GOT3 (cell line): ENCODE measurements at regions not wholly inside any gene's neighbourhood (a gene's known extent, or its start where the extent isn't known, plus 50 kb on each side); places are given as distances from the start of the nearest gene placed in this dataset.

ENCODE experiments used
- DNase-seq: peaks from one replicate; lab custom pipeline; 2025; ENCODE audit warnings: mixed read lengths; lab: John Stamatoyannopoulos, UW

DNA sequence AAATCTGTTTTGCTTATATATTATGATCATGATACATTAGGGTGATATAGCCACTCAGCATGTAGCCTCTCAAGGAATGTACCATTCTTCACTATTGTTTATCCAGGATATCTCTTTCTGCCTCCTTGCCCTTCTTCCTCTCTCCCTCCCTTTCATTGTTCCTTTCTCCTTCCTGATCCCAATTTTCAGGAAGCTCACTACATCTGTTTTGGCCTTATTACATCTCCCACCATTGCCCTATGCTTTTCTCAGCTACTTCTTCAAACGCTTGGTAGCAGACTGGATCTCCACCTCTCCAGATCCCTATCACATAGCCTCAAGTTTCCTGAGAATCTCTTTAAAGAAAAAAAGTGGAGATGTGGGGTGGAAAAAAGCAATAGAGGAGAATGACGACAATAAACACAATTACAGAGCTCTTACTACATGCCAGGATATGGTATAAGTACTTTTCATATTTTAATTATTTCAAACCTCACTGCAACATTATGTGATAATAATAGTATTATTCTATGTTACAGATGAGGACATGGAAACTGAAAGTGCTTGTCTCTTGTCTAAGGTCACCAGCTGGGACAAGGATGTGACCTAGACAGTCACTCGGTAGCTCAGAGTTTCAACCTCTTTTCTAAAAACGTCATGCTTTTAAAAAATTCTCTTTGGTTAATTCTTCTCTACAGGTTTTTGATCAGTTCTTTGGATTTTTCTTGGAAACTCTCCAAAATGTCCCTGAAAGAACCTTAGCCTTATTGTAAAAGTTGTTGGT lies 959.1 kb downstream of the CDH11 start:
- DNase-seq, result no peak

DNA sequence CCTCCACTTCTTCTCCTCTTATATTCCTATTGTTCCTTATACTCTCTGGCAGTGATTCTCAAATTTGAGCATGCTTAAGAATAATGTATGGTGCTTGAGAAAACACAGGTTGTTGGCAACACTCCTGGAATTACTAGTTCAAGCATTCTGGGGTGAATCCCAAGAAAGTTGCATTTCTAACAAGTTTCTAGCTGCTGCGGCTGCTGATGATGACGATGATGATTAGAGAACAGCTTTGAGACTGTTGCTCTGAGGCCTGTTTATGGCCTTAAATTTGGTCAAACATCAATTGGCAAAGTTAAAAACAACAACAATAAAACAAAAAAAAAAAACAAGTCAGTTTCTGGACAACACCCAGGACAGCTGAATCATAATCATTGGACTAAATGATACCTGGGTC lies 961.9 kb downstream of the CDH11 start:
- no peak for DNase-seq

DNA sequence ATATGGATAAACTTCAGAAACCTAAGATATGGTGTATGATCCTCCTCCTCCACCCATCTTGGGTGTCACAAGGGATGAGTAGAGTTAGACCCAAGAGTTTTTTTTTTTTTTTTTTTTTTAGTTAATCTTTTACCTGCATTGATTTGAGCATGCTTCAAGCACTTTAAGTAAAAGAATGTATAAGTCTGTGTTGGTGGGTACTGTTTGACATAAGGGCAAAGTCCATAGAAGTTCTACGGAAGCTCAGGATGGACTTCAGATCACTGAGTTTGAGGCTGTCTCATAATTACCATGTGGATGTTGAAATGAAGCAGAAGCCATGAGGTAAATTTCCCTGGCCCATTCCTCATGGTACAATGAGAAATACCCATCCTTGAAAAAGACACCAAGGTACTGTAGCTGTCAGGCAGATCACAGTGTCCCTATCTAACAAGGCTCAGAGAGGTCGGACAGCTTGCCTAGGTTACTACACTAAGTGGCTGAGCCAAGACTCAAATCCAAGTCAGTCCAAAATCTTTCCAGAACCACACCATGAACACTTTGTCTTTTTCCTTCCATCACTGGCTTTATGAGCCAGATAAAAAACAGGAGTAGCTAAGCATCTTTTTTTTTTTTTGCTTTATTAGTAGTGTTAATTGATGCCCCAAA lies 962.8 kb downstream of the CDH11 start:
- no peak for DNase-seq

DNA sequence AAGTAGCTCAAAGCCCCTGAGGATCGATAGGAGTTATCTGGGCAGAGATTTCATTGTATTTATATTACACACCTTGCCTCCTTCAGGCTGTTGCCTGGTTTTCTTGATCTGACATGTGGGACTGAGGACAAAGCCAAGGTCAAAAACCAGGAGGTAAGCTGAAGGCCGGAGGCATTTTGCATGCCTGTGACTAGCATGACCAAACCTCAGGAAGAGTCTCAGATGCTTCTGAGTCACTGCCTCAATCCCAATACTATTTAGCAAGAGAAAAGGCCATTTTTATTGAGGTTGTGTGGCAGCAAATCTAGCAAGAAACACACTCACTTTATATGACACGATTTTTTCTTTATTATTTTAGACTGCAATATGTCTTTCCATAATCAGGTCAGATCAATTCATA lies 968.1 kb downstream of the CDH11 start:
- no peak for DNase-seq

DNA sequence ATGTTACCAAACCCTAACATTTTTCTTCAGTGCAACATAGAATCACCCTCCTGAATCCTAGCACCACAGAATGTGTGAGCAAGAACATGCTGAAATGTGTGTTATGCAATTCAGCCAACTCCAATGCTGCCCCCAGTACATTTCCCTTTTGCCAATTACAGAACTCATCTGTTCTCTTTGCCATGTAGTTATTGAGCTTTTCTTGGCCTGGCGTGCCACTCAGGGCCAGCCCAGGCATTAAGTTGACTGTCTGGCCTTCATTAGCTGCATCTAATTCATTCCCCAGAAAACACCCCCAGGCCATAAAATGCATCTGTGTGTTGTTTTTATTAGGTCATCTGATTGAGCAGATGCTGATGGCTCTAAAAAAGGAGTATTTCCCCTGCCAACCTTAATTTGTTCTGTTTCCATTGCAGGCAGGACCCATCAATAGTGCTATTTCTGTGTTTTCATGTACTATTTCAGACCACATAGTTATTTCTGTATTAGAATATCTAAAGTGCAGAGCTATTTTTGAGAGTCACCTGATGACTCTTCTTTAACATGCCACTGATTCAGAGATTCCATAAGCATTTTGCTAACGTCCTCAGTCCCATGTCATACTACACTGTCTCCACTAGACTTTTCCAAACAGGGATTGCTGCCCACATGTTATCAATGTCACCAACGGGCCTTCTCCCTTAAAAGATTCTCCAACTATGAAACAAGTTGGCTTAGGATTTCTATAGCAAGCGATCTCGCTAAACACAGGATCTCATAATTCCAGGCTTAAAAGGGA lies 969.7 kb downstream of the CDH11 start:
- DNase-seq, result no peak

DNA sequence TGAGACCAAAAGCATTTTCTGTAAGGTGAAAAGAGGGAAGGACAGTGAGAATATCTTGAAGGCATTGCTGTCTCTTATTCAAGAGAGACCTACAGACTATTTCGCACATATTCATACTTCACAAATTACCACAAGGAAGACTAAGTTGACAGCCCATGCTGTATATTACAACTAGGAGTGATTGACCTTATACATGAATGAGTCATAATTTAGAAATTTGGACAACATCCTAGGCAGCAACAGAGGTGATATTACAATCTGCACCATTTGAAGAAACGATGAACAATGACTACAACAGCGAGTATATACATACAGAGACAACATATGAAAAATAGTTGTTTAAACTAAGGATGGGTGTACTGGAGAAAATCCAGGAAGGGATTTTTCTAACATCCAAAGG lies 971.7 kb downstream of the CDH11 start:
- no peak for DNase-seq

DNA sequence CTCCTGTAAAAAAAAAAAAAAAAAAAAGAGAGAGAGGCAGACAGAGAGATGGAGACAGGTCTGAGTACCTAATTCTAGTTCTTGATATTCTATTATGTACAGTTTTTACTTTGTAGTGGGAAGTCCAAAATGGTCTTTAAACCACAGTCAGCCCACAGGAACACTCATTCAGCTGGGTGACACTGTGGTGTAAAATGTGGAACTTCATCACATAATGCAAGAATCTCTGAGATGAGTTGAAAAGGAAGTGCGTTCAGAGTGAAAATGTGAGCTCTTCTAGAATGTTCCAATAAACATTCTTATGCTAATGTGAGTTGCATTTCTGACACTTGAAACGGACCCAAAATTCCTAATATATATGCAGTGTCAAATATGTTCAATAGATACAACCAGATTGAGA lies 972.1 kb downstream of the CDH11 start:
- no peak for DNase-seq

DNA sequence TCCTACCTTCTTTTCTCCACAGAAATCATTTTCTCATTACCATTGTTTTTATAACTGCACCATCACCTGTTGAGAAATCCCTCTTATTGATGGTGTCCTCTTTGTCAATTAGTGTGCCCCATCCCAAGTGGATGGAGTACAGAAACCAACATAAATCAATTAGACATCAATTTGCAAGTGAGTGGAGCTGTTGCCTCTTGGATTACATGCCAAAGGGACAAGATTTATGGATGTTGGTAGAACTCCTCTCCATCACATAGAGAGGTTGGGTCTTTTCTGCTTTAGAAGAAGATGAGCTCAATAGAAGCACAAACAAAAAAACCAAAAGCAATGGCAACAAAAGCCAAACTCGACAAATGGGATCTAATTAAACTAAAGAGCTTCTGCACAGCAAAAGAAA lies 973.5 kb downstream of the CDH11 start:
- DNase-seq, result no peak

DNA sequence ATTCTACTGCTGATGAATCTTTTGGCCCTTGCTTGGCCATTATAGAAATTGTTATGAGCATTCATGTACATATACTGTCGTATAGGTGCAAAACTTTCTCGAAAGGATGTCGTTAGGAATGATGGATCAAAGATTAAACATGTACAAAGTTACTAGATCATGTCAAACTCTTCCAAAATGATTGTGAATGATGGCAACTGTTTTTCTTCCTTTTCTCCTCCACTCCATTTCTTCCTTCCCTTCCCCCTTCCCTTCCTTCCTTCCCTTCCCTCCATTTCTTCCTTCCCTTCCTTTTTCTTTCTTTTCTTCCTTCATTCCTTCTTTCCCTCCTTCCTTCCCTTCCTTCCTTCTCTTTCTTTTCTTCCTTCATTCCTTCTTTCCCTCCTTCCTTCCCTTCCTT lies 973.9 kb downstream of the CDH11 start:
- DNase-seq, result no peak

DNA sequence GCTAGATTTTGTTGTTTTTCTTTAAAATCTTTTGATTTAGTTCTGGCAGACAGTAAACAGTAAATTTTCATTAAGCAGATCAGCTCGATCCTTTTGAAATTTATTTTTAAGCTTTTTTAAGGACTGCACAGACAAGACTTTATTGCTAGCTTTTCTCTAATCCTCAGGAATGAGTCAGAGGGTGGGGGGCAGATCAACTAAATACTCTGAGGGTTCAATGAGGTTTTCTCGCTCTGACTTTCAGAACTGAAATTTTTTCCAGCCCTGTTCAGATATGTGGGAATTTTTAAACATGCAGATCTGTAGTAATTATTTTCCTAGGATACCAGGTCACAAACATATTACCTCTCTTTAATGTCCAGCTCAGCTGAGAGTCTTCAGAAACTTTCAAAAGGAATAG lies 977.2 kb downstream of the CDH11 start:
- no peak for DNase-seq

DNA sequence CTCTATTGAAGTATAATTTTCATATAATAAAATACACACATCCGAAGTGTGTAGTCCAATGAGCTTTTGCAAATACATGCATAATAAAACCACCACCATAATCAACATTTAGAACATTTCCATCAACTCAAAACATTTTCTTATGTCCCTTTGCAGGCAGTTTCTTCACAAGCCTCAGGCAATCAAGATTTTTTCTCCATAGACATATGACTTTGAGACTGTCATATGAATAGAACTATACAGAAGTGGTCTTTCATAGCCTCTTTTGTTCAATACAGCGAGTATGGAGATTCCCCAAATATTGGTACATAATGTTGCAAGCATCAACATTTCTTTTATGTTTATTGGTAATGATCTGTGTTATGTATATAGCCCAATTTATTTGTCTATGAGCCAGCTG lies 983.2 kb downstream of the CDH11 start:
- DNase-seq, result no peak

DNA sequence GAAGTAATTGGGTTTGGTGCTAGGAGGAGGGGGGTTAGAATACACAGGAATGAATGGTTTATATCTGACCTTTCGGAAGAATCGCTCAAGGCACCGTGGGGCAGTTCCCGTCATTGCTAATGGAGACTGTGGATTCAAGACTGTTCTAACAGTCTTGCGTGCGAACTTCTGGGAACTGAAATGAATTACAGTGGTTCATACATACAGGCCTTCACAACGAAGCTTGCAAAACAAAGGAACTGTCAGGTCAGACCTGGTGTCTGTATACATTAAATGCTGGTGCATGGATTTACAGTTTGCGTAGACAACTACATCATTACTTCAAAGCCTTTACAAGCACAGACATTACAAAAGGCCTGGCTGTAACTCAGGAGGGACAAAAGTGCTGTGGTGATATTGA lies 983.9 kb downstream of the CDH11 start:
- no peak for DNase-seq

DNA sequence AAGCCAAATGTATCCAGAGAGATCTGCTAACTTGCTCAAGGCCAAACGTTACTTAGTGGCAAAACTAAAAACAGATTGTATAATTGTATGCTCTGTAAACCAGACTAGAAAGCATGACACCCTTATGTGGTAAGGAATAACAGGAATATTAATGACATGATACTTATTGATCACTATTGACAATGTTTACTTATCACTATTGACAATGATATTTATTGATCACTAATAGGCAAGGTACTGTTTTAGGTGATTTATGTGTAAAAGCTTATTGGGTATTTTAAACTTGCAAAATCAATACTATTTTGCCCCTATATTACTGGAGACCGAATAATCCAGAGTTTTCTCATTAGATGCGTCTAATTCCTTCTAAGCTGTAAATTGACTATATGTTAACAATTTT lies 985.1 kb downstream of the CDH11 start:
- no peak for DNase-seq

DNA sequence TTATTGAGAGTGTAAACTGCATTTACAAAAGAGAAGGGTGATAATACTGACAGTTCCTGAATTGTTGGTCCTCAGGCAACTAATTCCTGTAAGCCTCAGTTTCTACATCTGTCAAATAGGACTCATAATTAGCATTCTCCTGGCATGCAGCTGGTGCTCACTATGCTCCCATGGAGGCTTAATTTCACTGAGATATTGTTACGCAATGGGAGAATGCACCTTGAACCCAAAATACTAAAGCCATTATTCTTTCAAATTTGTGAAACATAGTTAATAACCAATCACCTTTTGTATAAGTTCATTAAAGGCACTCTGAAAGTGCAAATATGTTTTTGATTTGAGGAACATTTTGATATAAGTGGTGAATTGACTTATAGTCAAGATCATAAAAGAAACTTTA lies 985.5 kb downstream of the CDH11 start:
- DNase-seq, result no peak

DNA sequence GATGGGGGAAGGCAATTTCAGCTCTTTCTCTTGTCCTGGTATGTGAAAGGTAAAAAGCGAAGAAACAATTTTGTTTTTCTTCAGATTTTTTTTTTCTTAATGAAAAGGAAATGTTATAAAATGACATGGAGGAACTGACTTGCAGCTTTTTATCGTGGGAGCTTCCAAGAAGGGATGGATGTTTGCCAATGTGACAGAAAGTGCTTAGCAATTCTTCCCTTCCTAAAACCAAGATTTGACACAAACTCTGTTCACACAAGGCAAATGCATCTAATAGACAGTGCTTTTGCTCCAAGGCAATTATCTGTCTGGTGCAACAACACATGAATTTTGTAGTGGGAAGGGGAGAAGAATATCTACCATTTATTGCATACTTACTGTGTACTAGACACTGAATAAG lies 988.5 kb downstream of the CDH11 start:
- no peak for DNase-seq

DNA sequence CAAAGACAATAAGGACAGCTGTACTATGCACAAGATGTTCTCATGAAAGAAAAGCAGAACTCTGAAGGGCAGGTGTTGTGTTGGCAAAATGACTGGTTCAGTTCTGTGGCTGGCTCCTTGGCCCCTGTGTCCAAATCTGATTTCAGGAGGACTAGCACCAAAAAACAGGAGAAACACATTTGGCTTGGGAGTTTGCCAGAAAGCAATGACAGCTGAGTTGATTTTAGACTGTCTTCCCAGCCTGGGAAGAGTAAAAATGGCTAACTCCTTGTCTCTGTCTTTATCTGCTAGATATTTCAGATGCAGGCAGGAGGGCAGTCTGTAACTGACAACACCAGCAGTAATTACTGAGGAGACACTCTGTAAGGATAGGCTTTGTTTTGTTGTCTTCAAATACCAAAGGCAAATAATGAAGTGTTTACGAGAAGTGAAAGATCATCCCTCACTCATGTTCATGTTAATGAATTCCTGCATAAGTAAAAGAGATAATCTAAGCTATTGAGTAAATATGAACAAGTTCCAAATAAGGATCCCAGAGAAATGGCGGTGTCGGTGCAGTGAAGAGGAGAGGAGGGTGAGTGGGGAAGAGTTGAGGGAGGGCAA lies 989.0 kb downstream of the CDH11 start:
- no peak for DNase-seq

DNA sequence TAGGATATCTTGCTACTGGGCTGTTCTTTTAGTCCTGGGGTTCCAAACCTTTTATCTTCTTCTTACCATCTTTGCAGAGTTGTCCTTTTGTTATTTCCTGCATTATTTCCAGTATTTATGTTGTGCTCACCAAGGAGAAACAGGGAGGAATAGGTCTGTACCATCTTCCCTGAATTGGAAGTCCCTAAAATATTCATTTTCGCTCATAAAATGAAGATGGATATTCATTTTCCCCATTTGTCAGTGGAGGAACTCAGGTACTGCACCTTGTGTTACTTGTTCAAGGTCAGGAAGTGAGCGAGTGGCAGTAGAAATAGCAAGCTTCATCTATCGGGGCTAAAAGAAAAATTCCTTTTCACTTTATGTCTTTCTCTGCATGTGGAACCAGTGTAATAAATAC lies 989.7 kb downstream of the CDH11 start:
- DNase-seq, result no peak

DNA sequence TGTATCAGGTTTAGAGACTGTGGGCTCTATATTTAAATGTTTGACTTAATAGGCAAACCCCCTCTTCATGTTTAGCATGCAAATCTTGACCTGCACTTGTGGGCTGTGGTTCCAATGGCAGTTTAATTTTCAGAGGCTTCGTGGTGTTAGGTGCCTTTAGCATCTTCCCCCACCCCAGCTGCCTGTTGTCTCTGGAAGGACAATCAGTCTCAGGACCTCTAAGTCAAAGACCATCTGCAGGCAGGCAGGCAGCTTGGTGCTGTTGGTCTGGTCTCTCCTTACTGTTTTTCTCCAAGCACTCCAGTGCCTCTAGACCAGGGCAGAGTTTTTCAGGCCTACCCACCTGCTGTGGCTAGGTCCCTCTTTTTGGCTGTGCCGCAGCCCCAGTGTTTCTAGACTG lies 990.4 kb downstream of the CDH11 start:
- DNase-seq, result no peak

DNA sequence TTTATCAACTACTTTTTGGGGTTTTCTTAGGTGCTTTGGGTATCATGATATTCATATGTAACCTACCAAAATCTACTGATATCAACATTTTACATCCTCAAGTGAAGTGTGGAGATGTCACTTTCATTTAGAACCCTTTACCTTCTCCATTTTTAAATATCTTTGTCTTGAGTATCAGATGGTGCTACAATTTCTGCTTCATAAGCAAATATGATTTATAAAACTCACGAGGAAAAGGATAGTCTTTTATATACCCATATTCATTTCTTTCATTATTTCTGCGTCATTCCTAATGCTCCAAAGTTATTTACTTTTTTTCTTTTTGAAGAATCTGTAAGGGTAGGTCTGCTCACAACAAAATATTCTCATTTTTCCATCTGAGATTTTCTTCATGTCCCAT lies 991.7 kb downstream of the CDH11 start:
- no peak for DNase-seq

DNA sequence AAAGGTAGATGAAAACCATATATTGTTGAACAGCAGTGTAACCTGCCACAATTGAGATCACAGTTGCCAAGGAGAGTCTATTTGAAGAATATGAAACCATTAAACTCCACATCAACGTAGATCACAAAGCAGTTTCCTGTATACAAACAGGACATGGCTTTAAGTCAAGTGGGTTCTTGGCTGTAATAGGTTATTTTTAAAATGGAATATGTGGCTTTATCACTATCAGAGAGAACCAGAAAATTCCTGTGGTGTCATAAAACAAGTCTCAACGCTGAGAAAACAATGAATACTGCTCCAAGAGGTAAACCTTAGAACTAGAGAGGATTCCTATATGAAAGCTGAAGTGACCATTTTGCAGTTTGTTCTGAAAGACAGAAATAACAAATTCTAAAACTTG lies 999.7 kb downstream of the CDH11 start:
- DNase-seq, result no peak

DNA sequence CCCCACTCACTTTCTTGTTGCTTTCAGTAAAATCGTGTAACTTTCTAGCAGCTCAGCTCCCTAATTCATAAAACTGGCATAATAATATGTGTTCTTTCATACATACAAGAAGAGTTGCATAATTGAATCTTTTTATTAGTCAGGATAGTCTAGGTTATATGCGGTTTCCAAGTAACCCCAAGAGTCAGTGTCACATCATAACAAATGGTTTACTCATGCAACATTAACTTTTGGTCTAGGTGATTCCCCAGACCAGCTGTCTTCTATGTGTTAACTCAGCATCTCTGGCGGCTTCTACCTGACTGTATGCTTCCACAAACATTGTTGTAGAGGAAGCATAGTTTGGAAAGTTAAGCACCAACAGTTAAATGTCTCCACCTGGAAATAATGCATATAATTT lies 1000.4 kb downstream of the CDH11 start:
- no peak for DNase-seq

DNA sequence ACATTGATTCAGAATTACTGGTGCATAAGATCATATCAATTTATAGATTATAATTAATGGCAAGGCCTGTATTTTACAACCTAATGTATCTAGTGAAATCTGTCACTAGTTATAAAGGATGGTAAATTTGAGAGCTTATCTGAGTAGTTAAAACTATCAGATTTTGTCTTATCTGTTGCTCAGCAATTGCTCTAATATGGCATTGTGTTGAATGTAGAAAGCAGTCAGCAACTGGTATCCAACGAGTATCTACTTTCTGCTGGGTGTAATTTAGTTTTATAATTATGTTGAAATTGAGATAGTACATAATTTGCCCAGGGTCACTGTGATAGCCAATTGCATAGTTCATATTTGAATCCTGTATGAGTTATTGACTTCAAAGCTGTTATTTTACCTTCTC lies 1005.7 kb downstream of the CDH11 start:
- no peak for DNase-seq

DNA sequence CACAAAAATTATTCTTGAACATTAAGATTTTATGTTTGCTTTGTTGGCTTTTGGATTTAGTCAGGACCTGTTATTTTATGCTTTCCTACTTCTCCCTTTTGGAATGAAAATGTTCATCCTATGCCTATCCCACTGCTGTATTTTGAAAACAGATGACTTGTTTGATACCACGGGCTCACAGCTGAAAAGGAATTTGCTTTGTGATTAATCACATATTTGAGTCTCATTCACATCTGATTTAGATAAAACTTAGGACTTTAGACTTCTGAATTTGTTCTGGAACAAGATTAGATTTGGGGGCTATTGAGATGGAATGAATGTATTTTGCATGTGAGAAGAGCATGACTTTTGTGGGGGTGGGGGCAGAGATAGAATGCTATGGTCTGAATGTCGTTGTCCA lies 1012.6 kb downstream of the CDH11 start:
- DNase-seq, result no peak
